Astrocyte (in vitro differentiated cells and primary cell): ENCODE measurements at regions not wholly inside any gene's neighbourhood (a gene's known extent, or its start where the extent isn't known, plus 50 kb on each side); places are given as distances from the start of the nearest gene placed in this dataset.

Experiments used
- DNase-seq: peaks from one replicate; pipeline ENCODE4 v3.0.0-alpha.2; 2010; ENCODE audit warnings: low read depth
- FAIRE-seq: peaks from 2 replicates; lab custom pipeline; 2011; peaks lifted over from hg19 to GRCh38; lab: Jason Lieb, UNC
- H2AFZ ChIP-seq: 2 replicates; pipeline ENCODE4 v1.6.0; 2012; ENCODE audit warnings: low read depth, low read length, inconsistent platforms
- H3K27ac ChIP-seq: 2 replicates; pipeline ENCODE4 v1.5.1; 2011; ENCODE audit warnings: low read depth, low read length, inconsistent platforms
- H3K27me3 ChIP-seq: 2 replicates; pipeline ENCODE4 v1.6.0; 2011; ENCODE audit warnings: low read length, inconsistent platforms; ENCODE audit not compliant: insufficient read depth
- H3K36me3 ChIP-seq: 2 replicates; pipeline ENCODE4 v1.5.1; 2011; ENCODE audit warnings: low read length, inconsistent platforms; ENCODE audit not compliant: insufficient read depth
- H3K4me1 ChIP-seq: 2 replicates; pipeline ENCODE4 v1.5.1; 2011; ENCODE audit warnings: low read length, inconsistent platforms; ENCODE audit not compliant: insufficient read depth
- H3K4me2 ChIP-seq: 2 replicates; pipeline ENCODE4 v1.6.0; 2012; ENCODE audit warnings: low read length, inconsistent platforms
- H3K4me3 ChIP-seq: 2 replicates; pipeline ENCODE4 v1.5.1; 2011; ENCODE audit warnings: low read depth, mild to moderate bottlenecking, low read length, inconsistent platforms; ENCODE audit not compliant: insufficient read depth
- H3K79me2 ChIP-seq: 2 replicates; pipeline ENCODE4 v1.6.0; 2012; ENCODE audit warnings: mild to moderate bottlenecking, low read length, inconsistent platforms; ENCODE audit not compliant: insufficient read depth
- H3K9ac ChIP-seq: 2 replicates; pipeline ENCODE4 v1.6.0; 2012; ENCODE audit warnings: mild to moderate bottlenecking, low read length, inconsistent platforms
- H3K9me3 ChIP-seq: 2 replicates; pipeline ENCODE4 v1.5.1; 2012; ENCODE audit warnings: low read depth, mild to moderate bottlenecking, low read length, inconsistent platforms; ENCODE audit not compliant: insufficient read depth
- H4K20me1 ChIP-seq: 2 replicates; pipeline ENCODE4 v1.6.0; 2012; ENCODE audit warnings: low read length, inconsistent platforms; ENCODE audit not compliant: insufficient read depth
- H3K27ac Mint-ChIP-seq: one replicate; pipeline ENCODE4 v1.8.0; 2021; ENCODE audit warnings: mild to moderate bottlenecking, mixed read lengths; ENCODE audit not compliant: unreplicated experiment
- H3K27me3 Mint-ChIP-seq: one replicate; pipeline ENCODE4 v1.8.0; 2021; ENCODE audit warnings: low read depth, mixed read lengths; ENCODE audit not compliant: unreplicated experiment
- H3K36me3 Mint-ChIP-seq: one replicate; pipeline ENCODE4 v1.8.0; 2021; ENCODE audit warnings: low read depth, mixed read lengths; ENCODE audit not compliant: unreplicated experiment
- H3K4me1 Mint-ChIP-seq: one replicate; pipeline ENCODE4 v1.8.0; 2021; ENCODE audit warnings: low read depth, mixed read lengths; ENCODE audit not compliant: unreplicated experiment
- H3K4me3 Mint-ChIP-seq: one replicate; pipeline ENCODE4 v1.8.0; 2021; ENCODE audit warnings: mild to moderate bottlenecking, moderate library complexity, mixed read lengths; ENCODE audit not compliant: unreplicated experiment
- H3K9me3 Mint-ChIP-seq: one replicate; pipeline ENCODE4 v1.8.0; 2021; ENCODE audit warnings: mild to moderate bottlenecking, mixed read lengths; ENCODE audit not compliant: unreplicated experiment
- EZH2 ChIP-seq: IDR thresholded peaks from 2 replicates; pipeline ENCODE4 v1.6.1; 2012; ENCODE audit warnings: mild to moderate bottlenecking, low read length, inconsistent platforms; ENCODE audit not compliant: insufficient read depth
- TF ChIP-seq, protein P1 (sequence below): IDR thresholded peaks from 2 replicates; pipeline ENCODE4 v1.5.1; 2011; ENCODE audit warnings: low read depth, mild to moderate bottlenecking, inconsistent platforms, low read length, moderate library complexity; ENCODE audit not compliant: insufficient read depth

- Histone ChIP-seq H3K9me3 (no peaks in the 10 kb centered on the region), H3K4me2 (no peak overlapping the region), H4K20me1 (no peaks in the 10 kb centered on the region), H3K79me2 (no peaks in the 10 kb centered on the region), H3K9ac (no peak overlapping the region), H3K27ac (no peak overlapping the region), H2AFZ (no peak overlapping the region), H3K36me3 (no peaks in the 10 kb centered on the region), H3K4me3 (no peak overlapping the region), H3K4me1 (no peaks in the 10 kb centered on the region), H3K27me3 (no peaks in the 10 kb centered on the region)
- no peak for DNase-seq
- FAIRE-seq = no peak
- Mint-ChIP-seq H3K4me1 (no peaks in the 10 kb centered on the region), H3K27ac (no peak overlapping the region), H3K36me3 (no peaks in the 10 kb centered on the region), H3K4me3 (no peak overlapping the region), H3K27me3 (no peaks in the 10 kb centered on the region), H3K9me3 (no peaks in the 10 kb centered on the region)
- TF ChIP-seq, protein P1, sequence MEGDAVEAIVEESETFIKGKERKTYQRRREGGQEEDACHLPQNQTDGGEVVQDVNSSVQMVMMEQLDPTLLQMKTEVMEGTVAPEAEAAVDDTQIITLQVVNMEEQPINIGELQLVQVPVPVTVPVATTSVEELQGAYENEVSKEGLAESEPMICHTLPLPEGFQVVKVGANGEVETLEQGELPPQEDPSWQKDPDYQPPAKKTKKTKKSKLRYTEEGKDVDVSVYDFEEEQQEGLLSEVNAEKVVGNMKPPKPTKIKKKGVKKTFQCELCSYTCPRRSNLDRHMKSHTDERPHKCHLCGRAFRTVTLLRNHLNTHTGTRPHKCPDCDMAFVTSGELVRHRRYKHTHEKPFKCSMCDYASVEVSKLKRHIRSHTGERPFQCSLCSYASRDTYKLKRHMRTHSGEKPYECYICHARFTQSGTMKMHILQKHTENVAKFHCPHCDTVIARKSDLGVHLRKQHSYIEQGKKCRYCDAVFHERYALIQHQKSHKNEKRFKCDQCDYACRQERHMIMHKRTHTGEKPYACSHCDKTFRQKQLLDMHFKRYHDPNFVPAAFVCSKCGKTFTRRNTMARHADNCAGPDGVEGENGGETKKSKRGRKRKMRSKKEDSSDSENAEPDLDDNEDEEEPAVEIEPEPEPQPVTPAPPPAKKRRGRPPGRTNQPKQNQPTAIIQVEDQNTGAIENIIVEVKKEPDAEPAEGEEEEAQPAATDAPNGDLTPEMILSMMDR = no peak
- TF ChIP-seq EZH2 = no peak
Observed at GRCh38 chr2:140023291-140023690, 1243.1 kb upstream of the NXPH2 start.

GRCh38 chr2:140018541-140018940 is 1238.4 kb upstream of the NXPH2 start:
- Histone ChIP-seq H3K4me1 (no peaks in the 10 kb centered on the region), H3K9me3 (no peaks in the 10 kb centered on the region), H3K9ac (no peak overlapping the region), H3K27me3 (no peaks in the 10 kb centered on the region), H3K27ac (no peak overlapping the region), H4K20me1 (no peaks in the 10 kb centered on the region), H2AFZ (no peak overlapping the region), H3K4me3 (no peak overlapping the region), H3K79me2 (no peaks in the 10 kb centered on the region), H3K36me3 (no peaks in the 10 kb centered on the region), H3K4me2 (no peak overlapping the region)
- Mint-ChIP-seq H3K36me3 (no peaks in the 10 kb centered on the region), H3K9me3 (no peaks in the 10 kb centered on the region), H3K27ac (no peak overlapping the region), H3K4me3 (no peak overlapping the region), H3K4me1 (no peaks in the 10 kb centered on the region), H3K27me3 (no peaks in the 10 kb centered on the region)
- DNase-seq (no peak), FAIRE-seq (no peak)
- TF ChIP-seq, protein P1 = no peak
- TF ChIP-seq EZH2 = no peak

DNA sequence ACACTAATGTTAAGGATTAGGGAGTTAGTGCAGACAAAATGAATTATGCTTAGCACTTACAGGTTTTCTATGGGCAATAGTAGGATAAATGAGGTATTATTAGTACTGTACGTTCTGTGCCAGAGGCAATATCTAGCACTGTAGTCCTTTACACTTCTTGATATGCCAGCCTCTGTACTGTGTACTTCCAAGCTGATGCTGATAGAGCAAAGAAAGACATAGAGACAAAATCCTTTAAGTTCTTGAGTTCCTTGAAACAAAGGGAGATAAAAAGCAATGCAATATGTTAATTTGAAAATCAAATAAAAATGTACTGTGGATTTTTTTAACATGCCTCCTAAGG is 1234.0 kb upstream of the NXPH2 start:
- Mint-ChIP-seq H3K4me1 (no peaks in the 10 kb centered on the region), H3K4me3 (no peak overlapping the region), H3K27ac (no peak overlapping the region), H3K27me3 (no peaks in the 10 kb centered on the region), H3K9me3 (peaks cover 1% of the 10 kb centered on the region), H3K36me3 (no peaks in the 10 kb centered on the region)
- Histone ChIP-seq H3K27ac (no peak overlapping the region), H2AFZ (no peak overlapping the region), H3K36me3 (no peaks in the 10 kb centered on the region), H3K4me3 (no peak overlapping the region), H4K20me1 (no peaks in the 10 kb centered on the region), H3K4me1 (no peaks in the 10 kb centered on the region), H3K27me3 (no peaks in the 10 kb centered on the region), H3K9ac (no peak overlapping the region), H3K79me2 (no peaks in the 10 kb centered on the region), H3K4me2 (no peak overlapping the region), H3K9me3 (no peaks in the 10 kb centered on the region)
- DNase-seq (no peak), FAIRE-seq (no peak)
- no peak for TF ChIP-seq EZH2
- TF ChIP-seq, protein P1 = no peak
